ENCODE measurements at regions not wholly inside any gene's neighbourhood (a gene's known extent, or its start where the extent isn't known, plus 50 kb on each side); places are given as distances from the start of the nearest gene placed in this dataset.

- Histone ChIP-seq H3K4me3 (ENCODE audit: low read depth in 1 of 2, low read length in 2 of 2) (no peak overlapping the region), H3K9ac (ENCODE audit: low read depth in 1 of 2, low read length in 2 of 2) (no peak overlapping the region), H3K36me3 (ENCODE audit: control insufficient read depth in 1 of 2, insufficient read depth in 2 of 2, low read length in 2 of 2) (no peaks in the 10 kb centered on the region), H3K4me1 (ENCODE audit: control insufficient read depth in 1 of 2, insufficient read depth in 2 of 2, low read length in 2 of 2) (no peaks in the 10 kb centered on the region), H3K27ac (ENCODE audit: low read depth, low read length) (no peak overlapping the region), H3K27me3 (ENCODE audit: control insufficient read depth in 1 of 2, insufficient read depth in 2 of 2, low read length in 2 of 2) (no peaks in the 10 kb centered on the region), H3K9me3 (ENCODE audit: control insufficient read depth in 1 of 2, low read length in 2 of 2) (no peaks in the 10 kb centered on the region)
Observed at GRCh38 chr1:55636696-55637095, 421.5 kb upstream of the USP24 start.

- no peaks in the 10 kb centered on the region for H3K9me3 ChIP-seq (ENCODE audit: control insufficient read depth in 1 of 2, low read length in 2 of 2)
- no peak overlapping the region for H3K9ac ChIP-seq (ENCODE audit: low read depth in 1 of 2, low read length in 2 of 2)
- H3K4me3 ChIP-seq (ENCODE audit: low read depth in 1 of 2, low read length in 2 of 2) = no peak overlapping the region
- no peak overlapping the region for H3K27ac ChIP-seq (ENCODE audit: low read depth, low read length)
- no peaks in the 10 kb centered on the region for H3K36me3 ChIP-seq (ENCODE audit: control insufficient read depth in 1 of 2, insufficient read depth in 2 of 2, low read length in 2 of 2)
- H3K4me1 ChIP-seq (ENCODE audit: control insufficient read depth in 1 of 2, insufficient read depth in 2 of 2, low read length in 2 of 2) = no peaks in the 10 kb centered on the region
- H3K27me3 ChIP-seq (ENCODE audit: control insufficient read depth in 1 of 2, insufficient read depth in 2 of 2, low read length in 2 of 2) = no peaks in the 10 kb centered on the region
Observed at GRCh38 chr1:55635856-55636255, 420.7 kb upstream of the USP24 start.

- H3K4me1 ChIP-seq (ENCODE audit: control insufficient read depth in 1 of 2, insufficient read depth in 2 of 2, low read length in 2 of 2) = no peaks in the 10 kb centered on the region
- no peaks in the 10 kb centered on the region for H3K36me3 ChIP-seq (ENCODE audit: control insufficient read depth in 1 of 2, insufficient read depth in 2 of 2, low read length in 2 of 2)
- no peak overlapping the region for H3K27ac ChIP-seq (ENCODE audit: low read depth, low read length)
- H3K27me3 ChIP-seq (ENCODE audit: control insufficient read depth in 1 of 2, insufficient read depth in 2 of 2, low read length in 2 of 2) = no peaks in the 10 kb centered on the region
- no peak overlapping the region for H3K9ac ChIP-seq (ENCODE audit: low read depth in 1 of 2, low read length in 2 of 2)
- H3K4me3 ChIP-seq (ENCODE audit: low read depth in 1 of 2, low read length in 2 of 2) = no peak overlapping the region
- H3K9me3 ChIP-seq (ENCODE audit: control insufficient read depth in 1 of 2, low read length in 2 of 2) = no peaks in the 10 kb centered on the region
Observed at GRCh38 chr1:55634516-55634915, 419.4 kb upstream of the USP24 start.

GRCh38 chr1:55632906-55633305 is 417.7 kb upstream of the USP24 start:
- H3K9me3 ChIP-seq (ENCODE audit: control insufficient read depth in 1 of 2, low read length in 2 of 2) = no peaks in the 10 kb centered on the region
- no peak overlapping the region for H3K4me3 ChIP-seq (ENCODE audit: low read depth in 1 of 2, low read length in 2 of 2)
- no peaks in the 10 kb centered on the region for H3K36me3 ChIP-seq (ENCODE audit: control insufficient read depth in 1 of 2, insufficient read depth in 2 of 2, low read length in 2 of 2)
- H3K27me3 ChIP-seq (ENCODE audit: control insufficient read depth in 1 of 2, insufficient read depth in 2 of 2, low read length in 2 of 2) = no peaks in the 10 kb centered on the region
- H3K27ac ChIP-seq (ENCODE audit: low read depth, low read length) = no peak overlapping the region
- H3K4me1 ChIP-seq (ENCODE audit: control insufficient read depth in 1 of 2, insufficient read depth in 2 of 2, low read length in 2 of 2) = no peaks in the 10 kb centered on the region
- no peak overlapping the region for H3K9ac ChIP-seq (ENCODE audit: low read depth in 1 of 2, low read length in 2 of 2)

GRCh38 chr1:55632058-55632457 is 416.9 kb upstream of the USP24 start:
- H3K27ac ChIP-seq (ENCODE audit: low read depth, low read length) = no peak overlapping the region
- H3K4me1 ChIP-seq (ENCODE audit: control insufficient read depth in 1 of 2, insufficient read depth in 2 of 2, low read length in 2 of 2) = no peaks in the 10 kb centered on the region
- no peak overlapping the region for H3K4me3 ChIP-seq (ENCODE audit: low read depth in 1 of 2, low read length in 2 of 2)
- H3K27me3 ChIP-seq (ENCODE audit: control insufficient read depth in 1 of 2, insufficient read depth in 2 of 2, low read length in 2 of 2) = no peaks in the 10 kb centered on the region
- no peaks in the 10 kb centered on the region for H3K36me3 ChIP-seq (ENCODE audit: control insufficient read depth in 1 of 2, insufficient read depth in 2 of 2, low read length in 2 of 2)
- H3K9ac ChIP-seq (ENCODE audit: low read depth in 1 of 2, low read length in 2 of 2) = no peak overlapping the region
- H3K9me3 ChIP-seq (ENCODE audit: control insufficient read depth in 1 of 2, low read length in 2 of 2) = no peaks in the 10 kb centered on the region

- H3K9ac ChIP-seq (ENCODE audit: low read depth in 1 of 2, low read length in 2 of 2) = no peak overlapping the region
- H3K27me3 ChIP-seq (ENCODE audit: control insufficient read depth in 1 of 2, insufficient read depth in 2 of 2, low read length in 2 of 2) = no peaks in the 10 kb centered on the region
- H3K36me3 ChIP-seq (ENCODE audit: control insufficient read depth in 1 of 2, insufficient read depth in 2 of 2, low read length in 2 of 2) = no peaks in the 10 kb centered on the region
- H3K9me3 ChIP-seq (ENCODE audit: control insufficient read depth in 1 of 2, low read length in 2 of 2) = no peaks in the 10 kb centered on the region
- H3K4me3 ChIP-seq (ENCODE audit: low read depth in 1 of 2, low read length in 2 of 2) = no peak overlapping the region
- no peak overlapping the region for H3K27ac ChIP-seq (ENCODE audit: low read depth, low read length)
- H3K4me1 ChIP-seq (ENCODE audit: control insufficient read depth in 1 of 2, insufficient read depth in 2 of 2, low read length in 2 of 2) = no peaks in the 10 kb centered on the region
Observed at GRCh38 chr1:55631509-55631908, 416.3 kb upstream of the USP24 start.

GRCh38 chr1:55626326-55626725 is 411.2 kb upstream of the USP24 start:
- no peak overlapping the region for H3K27ac ChIP-seq (ENCODE audit: low read depth, low read length)
- no peak overlapping the region for H3K9ac ChIP-seq (ENCODE audit: low read depth in 1 of 2, low read length in 2 of 2)
- H3K4me1 ChIP-seq (ENCODE audit: control insufficient read depth in 1 of 2, insufficient read depth in 2 of 2, low read length in 2 of 2) = no peaks in the 10 kb centered on the region
- no peaks in the 10 kb centered on the region for H3K36me3 ChIP-seq (ENCODE audit: control insufficient read depth in 1 of 2, insufficient read depth in 2 of 2, low read length in 2 of 2)
- H3K9me3 ChIP-seq (ENCODE audit: control insufficient read depth in 1 of 2, low read length in 2 of 2) = no peaks in the 10 kb centered on the region
- H3K4me3 ChIP-seq (ENCODE audit: low read depth in 1 of 2, low read length in 2 of 2) = no peak overlapping the region
- no peaks in the 10 kb centered on the region for H3K27me3 ChIP-seq (ENCODE audit: control insufficient read depth in 1 of 2, insufficient read depth in 2 of 2, low read length in 2 of 2)

- Histone ChIP-seq H3K4me3 (ENCODE audit: low read depth in 1 of 2, low read length in 2 of 2) (no peak overlapping the region), H3K36me3 (ENCODE audit: control insufficient read depth in 1 of 2, insufficient read depth in 2 of 2, low read length in 2 of 2) (no peaks in the 10 kb centered on the region), H3K27ac (ENCODE audit: low read depth, low read length) (no peak overlapping the region), H3K27me3 (ENCODE audit: control insufficient read depth in 1 of 2, insufficient read depth in 2 of 2, low read length in 2 of 2) (no peaks in the 10 kb centered on the region), H3K9ac (ENCODE audit: low read depth in 1 of 2, low read length in 2 of 2) (no peak overlapping the region), H3K4me1 (ENCODE audit: control insufficient read depth in 1 of 2, insufficient read depth in 2 of 2, low read length in 2 of 2) (no peaks in the 10 kb centered on the region), H3K9me3 (ENCODE audit: control insufficient read depth in 1 of 2, low read length in 2 of 2) (no peaks in the 10 kb centered on the region)
Observed at GRCh38 chr1:55624766-55625165, 409.6 kb upstream of the USP24 start.

- Histone ChIP-seq H3K36me3 (ENCODE audit: control insufficient read depth in 1 of 2, insufficient read depth in 2 of 2, low read length in 2 of 2) (no peaks in the 10 kb centered on the region), H3K27ac (ENCODE audit: low read depth, low read length) (no peak overlapping the region), H3K9me3 (ENCODE audit: control insufficient read depth in 1 of 2, low read length in 2 of 2) (no peaks in the 10 kb centered on the region), H3K27me3 (ENCODE audit: control insufficient read depth in 1 of 2, insufficient read depth in 2 of 2, low read length in 2 of 2) (no peaks in the 10 kb centered on the region), H3K4me1 (ENCODE audit: control insufficient read depth in 1 of 2, insufficient read depth in 2 of 2, low read length in 2 of 2) (no peaks in the 10 kb centered on the region), H3K9ac (ENCODE audit: low read depth in 1 of 2, low read length in 2 of 2) (no peak overlapping the region), H3K4me3 (ENCODE audit: low read depth in 1 of 2, low read length in 2 of 2) (no peak overlapping the region)
Observed at GRCh38 chr1:55623311-55623710, 408.1 kb upstream of the USP24 start.

- Histone ChIP-seq H3K4me3 (ENCODE audit: low read depth in 1 of 2, low read length in 2 of 2) (no peak overlapping the region), H3K36me3 (ENCODE audit: control insufficient read depth in 1 of 2, insufficient read depth in 2 of 2, low read length in 2 of 2) (no peaks in the 10 kb centered on the region), H3K27me3 (ENCODE audit: control insufficient read depth in 1 of 2, insufficient read depth in 2 of 2, low read length in 2 of 2) (no peaks in the 10 kb centered on the region), H3K9ac (ENCODE audit: low read depth in 1 of 2, low read length in 2 of 2) (no peak overlapping the region), H3K27ac (ENCODE audit: low read depth, low read length) (no peak overlapping the region), H3K9me3 (ENCODE audit: control insufficient read depth in 1 of 2, low read length in 2 of 2) (no peaks in the 10 kb centered on the region), H3K4me1 (ENCODE audit: control insufficient read depth in 1 of 2, insufficient read depth in 2 of 2, low read length in 2 of 2) (no peaks in the 10 kb centered on the region)
Observed at GRCh38 chr1:55622074-55622473, 406.9 kb upstream of the USP24 start.

- no peak overlapping the region for H3K4me3 ChIP-seq (ENCODE audit: low read depth in 1 of 2, low read length in 2 of 2)
- no peaks in the 10 kb centered on the region for H3K27me3 ChIP-seq (ENCODE audit: control insufficient read depth in 1 of 2, insufficient read depth in 2 of 2, low read length in 2 of 2)
- H3K27ac ChIP-seq (ENCODE audit: low read depth, low read length) = no peak overlapping the region
- H3K4me1 ChIP-seq (ENCODE audit: control insufficient read depth in 1 of 2, insufficient read depth in 2 of 2, low read length in 2 of 2) = no peaks in the 10 kb centered on the region
- H3K9me3 ChIP-seq (ENCODE audit: control insufficient read depth in 1 of 2, low read length in 2 of 2) = no peaks in the 10 kb centered on the region
- H3K9ac ChIP-seq (ENCODE audit: low read depth in 1 of 2, low read length in 2 of 2) = no peak overlapping the region
- no peaks in the 10 kb centered on the region for H3K36me3 ChIP-seq (ENCODE audit: control insufficient read depth in 1 of 2, insufficient read depth in 2 of 2, low read length in 2 of 2)
Observed at GRCh38 chr1:55618199-55618598, 403.0 kb upstream of the USP24 start.
